ENCODE measurements at regions not wholly inside any gene's neighbourhood (a gene's known extent, or its start where the extent isn't known, plus 50 kb on each side); places are given as distances from the start of the nearest gene placed in this dataset.

DNA sequence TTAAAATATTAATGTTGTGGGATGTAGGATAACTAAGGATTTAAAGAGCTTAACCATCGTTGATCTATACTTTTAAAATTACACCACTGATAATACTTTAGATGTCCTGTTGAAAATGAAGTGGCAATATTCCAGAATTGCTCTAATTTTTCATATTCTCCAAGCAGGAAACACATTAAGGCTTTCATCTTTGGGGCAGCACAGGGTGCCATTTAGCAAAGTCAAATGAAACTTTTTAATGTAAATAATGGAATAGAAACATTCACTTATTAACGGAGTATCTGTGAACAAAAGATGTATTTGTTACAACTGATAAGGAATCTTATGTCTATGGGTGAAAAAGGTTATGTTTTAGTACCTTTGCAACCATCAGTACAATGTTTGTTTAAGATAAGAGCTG is 50.0 kb upstream of the MIR17HG start:
- TF ChIP-seq GATA2 (IDR thresholded peaks at IDR 0.05; ENCODE audit: low read depth, low read length) (no peak), GATA3 (IDR thresholded peaks at IDR 0.05; ENCODE audit: low read depth, low read length) (no peak)

Data from SH-SY5Y (cell line).